ENCODE measurements at regions not wholly inside any gene's neighbourhood (a gene's known extent, or its start where the extent isn't known, plus 50 kb on each side); places are given as distances from the start of the nearest gene placed in this dataset.

GRCh38 chr2:64289251-64289650 lies 145.0 kb upstream of the PELI1 start:
- TF ChIP-seq POLR2AphosphoS5 (IDR thresholded peaks at IDR 0.05; ENCODE audit: insufficient read depth in 1 of 2, low read depth in 1 of 2), result no peak
- TF ChIP-seq, protein P1, sequence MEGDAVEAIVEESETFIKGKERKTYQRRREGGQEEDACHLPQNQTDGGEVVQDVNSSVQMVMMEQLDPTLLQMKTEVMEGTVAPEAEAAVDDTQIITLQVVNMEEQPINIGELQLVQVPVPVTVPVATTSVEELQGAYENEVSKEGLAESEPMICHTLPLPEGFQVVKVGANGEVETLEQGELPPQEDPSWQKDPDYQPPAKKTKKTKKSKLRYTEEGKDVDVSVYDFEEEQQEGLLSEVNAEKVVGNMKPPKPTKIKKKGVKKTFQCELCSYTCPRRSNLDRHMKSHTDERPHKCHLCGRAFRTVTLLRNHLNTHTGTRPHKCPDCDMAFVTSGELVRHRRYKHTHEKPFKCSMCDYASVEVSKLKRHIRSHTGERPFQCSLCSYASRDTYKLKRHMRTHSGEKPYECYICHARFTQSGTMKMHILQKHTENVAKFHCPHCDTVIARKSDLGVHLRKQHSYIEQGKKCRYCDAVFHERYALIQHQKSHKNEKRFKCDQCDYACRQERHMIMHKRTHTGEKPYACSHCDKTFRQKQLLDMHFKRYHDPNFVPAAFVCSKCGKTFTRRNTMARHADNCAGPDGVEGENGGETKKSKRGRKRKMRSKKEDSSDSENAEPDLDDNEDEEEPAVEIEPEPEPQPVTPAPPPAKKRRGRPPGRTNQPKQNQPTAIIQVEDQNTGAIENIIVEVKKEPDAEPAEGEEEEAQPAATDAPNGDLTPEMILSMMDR (IDR thresholded peaks at IDR 0.05), result no peak
